HepG2 (cell line): ENCODE measurements at regions not wholly inside any gene's neighbourhood (a gene's known extent, or its start where the extent isn't known, plus 50 kb on each side); places are given as distances from the start of the nearest gene placed in this dataset.

ENCODE experiments used
- EP300 ChIP-seq, 3 experiments: sonication (generic) in 1 of 3; formaldehyde crosslinking in 1 of 3; IDR thresholded peaks; 2 replicates each; pipeline versions ENCODE4 v1.5.1 to v1.6.1; 2011 to 2020; ENCODE audit warnings: low read depth in 2 of 3, low read length in 2 of 3, borderline replicate concordance in 1 of 3, improper control_type of control experiment in 1 of 3, mild to moderate bottlenecking in 1 of 3, missing genetic modification reagents in 1 of 3, moderate library complexity in 1 of 3
- KDM1A ChIP-seq: IDR thresholded peaks from 2 replicates; pipeline ENCODE4 v1.6.1; 2016; ENCODE audit warnings: missing compliant biosample characterization
- SIN3A ChIP-seq: IDR thresholded peaks from 2 replicates; pipeline ENCODE4 v1.6.1; 2011; ENCODE audit warnings: low read depth, mild to moderate bottlenecking, control low read depth, low read length, borderline replicate concordance
- ZFP41 ChIP-seq: sonication (generic); formaldehyde crosslinking; IDR thresholded peaks from 2 replicates; pipeline ENCODE4 v1.4.0; 2020; ENCODE audit warnings: mild to moderate bottlenecking, missing genetic modification reagents, borderline replicate concordance
- TF ChIP-seq, protein P1 (sequence below): sonication (generic); formaldehyde crosslinking; IDR thresholded peaks from 2 replicates; pipeline ENCODE4 v1.4.0; 2020; ENCODE audit warnings: missing genetic modification reagents
- TF ChIP-seq, protein P2 (sequence below): sonication (generic); formaldehyde crosslinking; IDR thresholded peaks from 2 replicates; pipeline ENCODE4 v1.5.0; 2020; ENCODE audit warnings: mild to moderate bottlenecking, missing genetic modification reagents, moderate library complexity
- TF ChIP-seq, protein P3 (sequence below): sonication (generic); formaldehyde crosslinking; IDR thresholded peaks from 2 replicates; pipeline ENCODE4 v1.8.1; 2023; ENCODE audit warnings: missing genetic modification reagents, inconsistent platforms, borderline replicate concordance
- TF ChIP-seq, protein P4 (sequence below): IDR thresholded peaks from 2 replicates; pipeline ENCODE4 v1.6.1; 2012; ENCODE audit warnings: inconsistent platforms

DNA sequence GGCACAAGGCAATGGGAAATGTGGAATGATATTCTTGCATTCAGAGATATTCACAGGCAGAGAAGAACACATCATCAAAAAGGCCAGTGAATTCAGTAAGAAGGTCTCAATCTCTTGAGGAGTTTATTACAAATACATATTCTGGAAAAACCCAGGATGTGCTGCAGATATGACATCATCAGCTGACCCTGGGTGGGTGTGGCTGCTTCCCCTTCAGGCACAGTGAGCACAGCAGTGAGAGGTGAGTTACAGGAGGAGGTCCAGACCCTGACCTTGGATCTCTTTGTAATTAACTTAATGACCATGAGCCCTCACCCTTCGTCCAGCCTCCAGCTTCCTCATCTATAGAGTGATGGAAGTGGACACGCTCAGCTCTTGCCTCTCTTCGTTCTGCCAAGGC lies 147.5 kb upstream of the SYNDIG1 start:
- TF ChIP-seq, protein P1, sequence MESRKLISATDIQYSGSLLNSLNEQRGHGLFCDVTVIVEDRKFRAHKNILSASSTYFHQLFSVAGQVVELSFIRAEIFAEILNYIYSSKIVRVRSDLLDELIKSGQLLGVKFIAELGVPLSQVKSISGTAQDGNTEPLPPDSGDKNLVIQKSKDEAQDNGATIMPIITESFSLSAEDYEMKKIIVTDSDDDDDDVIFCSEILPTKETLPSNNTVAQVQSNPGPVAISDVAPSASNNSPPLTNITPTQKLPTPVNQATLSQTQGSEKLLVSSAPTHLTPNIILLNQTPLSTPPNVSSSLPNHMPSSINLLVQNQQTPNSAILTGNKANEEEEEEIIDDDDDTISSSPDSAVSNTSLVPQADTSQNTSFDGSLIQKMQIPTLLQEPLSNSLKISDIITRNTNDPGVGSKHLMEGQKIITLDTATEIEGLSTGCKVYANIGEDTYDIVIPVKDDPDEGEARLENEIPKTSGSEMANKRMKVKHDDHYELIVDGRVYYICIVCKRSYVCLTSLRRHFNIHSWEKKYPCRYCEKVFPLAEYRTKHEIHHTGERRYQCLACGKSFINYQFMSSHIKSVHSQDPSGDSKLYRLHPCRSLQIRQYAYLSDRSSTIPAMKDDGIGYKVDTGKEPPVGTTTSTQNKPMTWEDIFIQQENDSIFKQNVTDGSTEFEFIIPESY (CRISPR knock-in tag): no peak
- TF ChIP-seq, protein P2, sequence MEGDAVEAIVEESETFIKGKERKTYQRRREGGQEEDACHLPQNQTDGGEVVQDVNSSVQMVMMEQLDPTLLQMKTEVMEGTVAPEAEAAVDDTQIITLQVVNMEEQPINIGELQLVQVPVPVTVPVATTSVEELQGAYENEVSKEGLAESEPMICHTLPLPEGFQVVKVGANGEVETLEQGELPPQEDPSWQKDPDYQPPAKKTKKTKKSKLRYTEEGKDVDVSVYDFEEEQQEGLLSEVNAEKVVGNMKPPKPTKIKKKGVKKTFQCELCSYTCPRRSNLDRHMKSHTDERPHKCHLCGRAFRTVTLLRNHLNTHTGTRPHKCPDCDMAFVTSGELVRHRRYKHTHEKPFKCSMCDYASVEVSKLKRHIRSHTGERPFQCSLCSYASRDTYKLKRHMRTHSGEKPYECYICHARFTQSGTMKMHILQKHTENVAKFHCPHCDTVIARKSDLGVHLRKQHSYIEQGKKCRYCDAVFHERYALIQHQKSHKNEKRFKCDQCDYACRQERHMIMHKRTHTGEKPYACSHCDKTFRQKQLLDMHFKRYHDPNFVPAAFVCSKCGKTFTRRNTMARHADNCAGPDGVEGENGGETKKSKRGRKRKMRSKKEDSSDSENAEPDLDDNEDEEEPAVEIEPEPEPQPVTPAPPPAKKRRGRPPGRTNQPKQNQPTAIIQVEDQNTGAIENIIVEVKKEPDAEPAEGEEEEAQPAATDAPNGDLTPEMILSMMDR (CRISPR knock-in tag): no peak
- no peak for TF ChIP-seq KDM1A (CRISPR knock-in tag)
- TF ChIP-seq, protein P3, sequence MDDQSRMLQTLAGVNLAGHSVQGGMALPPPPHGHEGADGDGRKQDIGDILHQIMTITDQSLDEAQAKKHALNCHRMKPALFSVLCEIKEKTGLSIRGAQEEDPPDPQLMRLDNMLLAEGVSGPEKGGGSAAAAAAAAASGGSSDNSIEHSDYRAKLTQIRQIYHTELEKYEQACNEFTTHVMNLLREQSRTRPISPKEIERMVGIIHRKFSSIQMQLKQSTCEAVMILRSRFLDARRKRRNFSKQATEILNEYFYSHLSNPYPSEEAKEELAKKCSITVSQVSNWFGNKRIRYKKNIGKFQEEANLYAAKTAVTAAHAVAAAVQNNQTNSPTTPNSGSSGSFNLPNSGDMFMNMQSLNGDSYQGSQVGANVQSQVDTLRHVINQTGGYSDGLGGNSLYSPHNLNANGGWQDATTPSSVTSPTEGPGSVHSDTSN: no peak
- TF ChIP-seq ZFP41 (CRISPR knock-in tag): no peak
- TF ChIP-seq, protein P4, sequence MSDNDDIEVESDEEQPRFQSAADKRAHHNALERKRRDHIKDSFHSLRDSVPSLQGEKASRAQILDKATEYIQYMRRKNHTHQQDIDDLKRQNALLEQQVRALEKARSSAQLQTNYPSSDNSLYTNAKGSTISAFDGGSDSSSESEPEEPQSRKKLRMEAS: no peak
- no peak for TF ChIP-seq SIN3A
- no peak for TF ChIP-seq EP300 (IDR thresholded peaks at IDR 0.05; ENCODE audit: low read depth in 2 of 2, low read length in 2 of 2)
- TF ChIP-seq EP300 (CRISPR knock-in tag; IDR thresholded peaks at IDR 0.05; ENCODE audit: borderline replicate concordance): no peak
